HepG2 (cell line): ENCODE measurements at regions not wholly inside any gene's neighbourhood (a gene's known extent, or its start where the extent isn't known, plus 50 kb on each side); places are given as distances from the start of the nearest gene placed in this dataset.

Experiments
- ATAC-seq: fragments of 200-7000 bp; cut with Tn5 transposase; 3 replicates; pipeline ENCODE4 v1.9.1; 2020; ENCODE audit warnings: mild to moderate bottlenecking, moderate library complexity
- BruUV-seq: library from RNA; stranded (reverse); fragments of 400-500 nt; replicated peaks from 2 replicates; lab custom pipeline; 2021; lab: Mats Ljungman, UMichigan
- CTCF ChIA-PET: fragments of 300-600 bp; formaldehyde crosslinking; extraction: SDS; loops from one replicate; lab custom pipeline; 2021; ENCODE audit warnings: low total read pairs, inconsistent platforms, low intra/inter-chr PET ratio; lab: Yijun Ruan, JAX
- POLR2A ChIA-PET: fragments of 350-600 bp; sonication (Branson Sonifier 250); formaldehyde crosslinking; loops from one replicate; lab custom pipeline; 2020; ENCODE audit warnings: antibody characterized with exemption, inconsistent platforms; lab: Yijun Ruan, JAX
- DNase-seq: peaks from one replicate; pipeline ENCODE4 v3.0.0-alpha.2; 2015; ENCODE audit warnings: low spot score
- FAIRE-seq: peaks from 3 replicates; lab custom pipeline; 2011; peaks lifted over from hg19 to GRCh38; lab: Jason Lieb, UNC
- H2AFZ ChIP-seq: one replicate; pipeline ENCODE4 v1.6.1; 2011; ENCODE audit warnings: low read length, inconsistent platforms
- H3K27ac ChIP-seq: fragments of 300-600 bp; 3 replicates; pipeline ENCODE4 v1.8.0; 2011; ENCODE audit warnings: mixed run types, mild to moderate bottlenecking, mixed read lengths, low read length, inconsistent platforms; ENCODE audit not compliant: insufficient read depth; ENCODE audit errors: extremely low read length
- H3K27me3 ChIP-seq, 2 experiments: fragments of 200-600 bp in 1 of 2; 2 replicates in 1 of 2; 3 replicates in 1 of 2; pipeline versions ENCODE4 v1.6.0 to v1.8.0; 2011; ENCODE audit warnings: low read length in 2 of 2, mild to moderate bottlenecking in 2 of 2, moderate library complexity in 2 of 2, inconsistent platforms in 1 of 2; ENCODE audit not compliant: insufficient read depth in 2 of 2, control insufficient read depth in 1 of 2
- H3K36me3 ChIP-seq, 2 experiments: fragments of 200-600 bp in 1 of 2; replicated peaks in 1 of 2; 2 replicates in 1 of 2; 3 replicates in 1 of 2; pipeline versions ENCODE4 v1.5.1 to v1.8.0; 2011; ENCODE audit warnings: low read length in 2 of 2, inconsistent platforms in 1 of 2; ENCODE audit not compliant: insufficient read depth in 2 of 2, control insufficient read depth in 1 of 2
- H3K4me1 ChIP-seq: 2 replicates; pipeline ENCODE4 v1.5.1; 2012; ENCODE audit warnings: low read length, inconsistent platforms; ENCODE audit not compliant: insufficient read depth
- H3K4me2 ChIP-seq: 2 replicates; pipeline ENCODE4 v1.6.0; 2011; ENCODE audit warnings: low read depth, low read length, inconsistent platforms
- H3K4me3 ChIP-seq, 3 experiments: fragments of 200-600 bp in 1 of 3; sonication (generic), shearing (Covaris generic) in 1 of 3; replicated peaks in 1 of 3; 2 replicates each; pipeline ENCODE4 v1.5.1; 2011 to 2016; ENCODE audit warnings: low read length in 3 of 3, inconsistent platforms in 2 of 3, low read depth in 2 of 3, mild to moderate bottlenecking in 2 of 3, control low read depth in 1 of 3, mixed read lengths in 1 of 3; ENCODE audit not compliant: insufficient read depth in 1 of 3
- H3K79me2 ChIP-seq: one replicate; pipeline ENCODE4 v1.6.1; 2011; ENCODE audit warnings: low read length, inconsistent platforms; ENCODE audit not compliant: insufficient read depth
- H3K9ac ChIP-seq: 2 replicates; pipeline ENCODE4 v1.6.0; 2011; ENCODE audit warnings: mild to moderate bottlenecking, low read depth, low read length, inconsistent platforms; ENCODE audit not compliant: insufficient read depth
- H3K9me3 ChIP-seq: 2 replicates; pipeline ENCODE4 v1.5.1; 2012; ENCODE audit warnings: mild to moderate bottlenecking, low read length
- H4K20me1 ChIP-seq: 2 replicates; pipeline ENCODE4 v1.6.0; 2011; ENCODE audit warnings: inconsistent platforms, mild to moderate bottlenecking, low read length, moderate library complexity; ENCODE audit not compliant: insufficient read depth
- AGO2 ChIP-seq: fragments of 200-400 bp; formaldehyde crosslinking; optimal IDR thresholded peaks from 2 replicates; pipeline ENCODE3; 2017; ENCODE audit warnings: mild to moderate bottlenecking, low read depth, low read length, moderate library complexity
- DMAP1 ChIP-seq: IDR thresholded peaks from 2 replicates; pipeline ENCODE4 v1.6.1; 2016
- HOXA9 ChIP-seq: sonication (generic); formaldehyde crosslinking; IDR thresholded peaks from 2 replicates; pipeline ENCODE4 v1.8.1; 2022; ENCODE audit warnings: missing genetic modification reagents, mild to moderate bottlenecking, moderate library complexity, borderline replicate concordance
- NFRKB ChIP-seq: fragments of 450-650 bp; IDR thresholded peaks from 2 replicates; pipeline ENCODE4 v1.6.1; 2017
- NR2C2 ChIP-seq: sonication (generic); formaldehyde crosslinking; IDR thresholded peaks from 2 replicates; pipeline ENCODE4 v1.4.0; 2020; ENCODE audit warnings: missing genetic modification reagents, mild to moderate bottlenecking, moderate library complexity, borderline replicate concordance
- SCMH1 ChIP-seq: sonication (generic); formaldehyde crosslinking; IDR thresholded peaks from 2 replicates; pipeline ENCODE4 v1.9.0; 2021; ENCODE audit warnings: missing genetic modification reagents, mild to moderate bottlenecking, borderline replicate concordance
- SNAPC2 ChIP-seq: sonication (generic); formaldehyde crosslinking; IDR thresholded peaks from 2 replicates; pipeline ENCODE4 v1.8.1; 2022; ENCODE audit warnings: mild to moderate bottlenecking, missing genetic modification reagents
- TCF7L2 ChIP-seq: IDR thresholded peaks from 2 replicates; pipeline ENCODE4 v1.6.1; 2011; ENCODE audit warnings: mild to moderate bottlenecking, low read depth, low read length, moderate library complexity
- ZNF121 ChIP-seq: sonication (generic); formaldehyde crosslinking; IDR thresholded peaks from 2 replicates; pipeline ENCODE4 v1.5.0; 2020; ENCODE audit warnings: mild to moderate bottlenecking, missing genetic modification reagents
- ZNF292 ChIP-seq: sonication (generic); formaldehyde crosslinking; IDR thresholded peaks from 2 replicates; pipeline ENCODE4 v1.8.1; 2022; ENCODE audit warnings: mild to moderate bottlenecking, low read depth, missing genetic modification reagents, borderline replicate concordance
- ZNF891 ChIP-seq: sonication (generic); formaldehyde crosslinking; IDR thresholded peaks from 2 replicates; pipeline ENCODE4 v1.5.0; 2020; ENCODE audit warnings: mild to moderate bottlenecking, missing genetic modification reagents
- WGBS: methylation state at CpG from one replicate; pipeline ENCODE4 v1.1.6; 2017; ENCODE audit warnings: low lambda C conversion rate; 5-methylcytosine and 5-hydroxymethylcytosine counted together
- in situ Hi-C: cut with HindIII; loops from 2 replicates; pipeline ENCODE4 v1.10.0; 2017; ENCODE audit warnings: low pct_unique_long_range_greater_than_20kb; ENCODE audit not compliant: extremely low pct_ligation_motif_present
- intact Hi-C: fragments of 100-400 bp; cut with micrococcal nuclease; formaldehyde crosslinking; loops from one replicate; pipeline ENCODE4 v1.10.0; 2022; ENCODE audit not compliant: unreplicated experiment
- TF ChIP-seq, protein P1 (sequence below): sonication (generic); formaldehyde crosslinking; IDR thresholded peaks from 2 replicates; pipeline ENCODE4 v1.4.0; 2020; ENCODE audit warnings: missing genetic modification reagents

DNA sequence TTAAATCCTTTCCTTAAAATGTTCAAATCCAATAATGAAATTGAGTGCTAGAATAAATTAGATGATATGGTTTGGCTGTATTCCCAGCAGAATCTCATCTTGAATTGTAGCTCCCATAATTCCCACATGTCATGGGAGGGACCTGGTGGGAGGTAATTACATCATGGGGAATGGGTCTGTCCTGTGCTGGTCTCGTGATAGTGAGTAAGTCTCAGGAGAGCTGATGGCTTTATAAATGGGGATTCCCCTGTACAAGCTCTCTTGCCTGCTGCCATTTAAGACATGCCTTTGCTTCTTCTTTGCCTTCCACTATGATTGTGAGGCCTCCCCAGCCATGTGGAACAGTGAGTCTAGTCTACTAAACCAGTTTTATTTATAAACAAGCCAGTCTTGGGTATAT is 508.5 kb downstream of the ETNK1 start (continued):
- TF ChIP-seq NFRKB (no peak), NR2C2 (no peak), DMAP1 (CRISPR knock-in tag) (no peak), AGO2 (no peak), SNAPC2 (CRISPR knock-in tag) (no peak)

DNA sequence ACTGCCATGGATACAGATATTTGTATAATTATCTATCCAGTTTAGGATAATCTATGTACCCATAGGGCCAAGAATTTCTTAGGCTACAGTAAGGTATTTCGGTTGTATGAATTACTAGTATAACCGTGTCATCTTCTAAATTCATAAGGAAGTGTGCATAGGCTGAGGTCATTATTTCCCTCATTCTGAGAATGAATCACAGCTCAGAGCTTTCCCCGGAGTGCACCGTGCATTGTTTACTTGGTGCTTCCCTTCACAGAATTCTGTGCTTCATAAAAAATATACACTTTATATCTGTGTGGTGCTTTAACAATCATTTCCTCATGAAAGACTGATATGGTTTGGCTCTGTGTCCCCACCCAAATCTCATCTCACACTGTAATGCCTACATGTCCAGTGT is 514.1 kb downstream of the ETNK1 start:
- no TSS peak for BruUV-seq

More for the DNA sequence above, 514.1 kb downstream of the ETNK1 start:
- no peak overlapping the region for H3K9ac ChIP-seq
- ChIA-PET CTCF (no interaction called here), POLR2A (no interaction called here)
- TF ChIP-seq HOXA9 (CRISPR knock-in tag) (no peak), ZNF292 (no peak), SCMH1 (CRISPR knock-in tag) (no peak), ZNF121 (CRISPR knock-in tag) (no peak), TCF7L2 (no peak), ZNF891 (CRISPR knock-in tag) (no peak)
- TF ChIP-seq, protein P1, sequence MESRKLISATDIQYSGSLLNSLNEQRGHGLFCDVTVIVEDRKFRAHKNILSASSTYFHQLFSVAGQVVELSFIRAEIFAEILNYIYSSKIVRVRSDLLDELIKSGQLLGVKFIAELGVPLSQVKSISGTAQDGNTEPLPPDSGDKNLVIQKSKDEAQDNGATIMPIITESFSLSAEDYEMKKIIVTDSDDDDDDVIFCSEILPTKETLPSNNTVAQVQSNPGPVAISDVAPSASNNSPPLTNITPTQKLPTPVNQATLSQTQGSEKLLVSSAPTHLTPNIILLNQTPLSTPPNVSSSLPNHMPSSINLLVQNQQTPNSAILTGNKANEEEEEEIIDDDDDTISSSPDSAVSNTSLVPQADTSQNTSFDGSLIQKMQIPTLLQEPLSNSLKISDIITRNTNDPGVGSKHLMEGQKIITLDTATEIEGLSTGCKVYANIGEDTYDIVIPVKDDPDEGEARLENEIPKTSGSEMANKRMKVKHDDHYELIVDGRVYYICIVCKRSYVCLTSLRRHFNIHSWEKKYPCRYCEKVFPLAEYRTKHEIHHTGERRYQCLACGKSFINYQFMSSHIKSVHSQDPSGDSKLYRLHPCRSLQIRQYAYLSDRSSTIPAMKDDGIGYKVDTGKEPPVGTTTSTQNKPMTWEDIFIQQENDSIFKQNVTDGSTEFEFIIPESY = no peak
- H3K4me3 ChIP-seq = no peak overlapping the region
- no peaks in the 10 kb centered on the region for H3K9me3 ChIP-seq
- H3K79me2 ChIP-seq = no peaks in the 10 kb centered on the region
- 2% methylated on average over 4 of the region's 4 CpGs for whole genome bisulfite sequencing
- intact Hi-C loops (no loop called here), in situ Hi-C loops (no loop called here)
- ATAC-seq (no peak), DNase-seq (no peak), FAIRE-seq (no peak)
- H4K20me1 ChIP-seq = no peaks in the 10 kb centered on the region
- no peaks in the 10 kb centered on the region for H3K4me1 ChIP-seq
- no peak overlapping the region for H2AFZ ChIP-seq
- no peaks in the 10 kb centered on the region for H3K36me3 ChIP-seq
- H3K27ac ChIP-seq = no peak overlapping the region
- H3K27me3 ChIP-seq = no peaks in the 10 kb centered on the region
- no peak overlapping the region for H3K4me2 ChIP-seq
